K562 (cell line): ENCODE measurements at regions not wholly inside any gene's neighbourhood (a gene's known extent, or its start where the extent isn't known, plus 50 kb on each side); places are given as distances from the start of the nearest gene placed in this dataset.

Source experiments
- ATAC-seq: fragments of 200-7000 bp; cut with Tn5 transposase; 3 replicates; pipeline ENCODE4 v1.9.1; 2020; ENCODE audit warnings: moderate library complexity
- BruUV-seq: library from RNA; stranded (reverse); fragments of 400-500 nt; replicated peaks from 2 replicates; lab custom pipeline; 2021; lab: Mats Ljungman, UMichigan
- CTCF ChIA-PET: fragments of 300-600 bp; formaldehyde crosslinking; extraction: SDS; loops from one replicate; lab custom pipeline; 2021; ENCODE audit warnings: low intra/inter-chr PET ratio; lab: Yijun Ruan, JAX
- POLR2A ChIA-PET: fragments of 300-600, 350-650 bp; sonication (Branson Sonifier 250); formaldehyde crosslinking; extraction: SDS; loops from one replicate; lab custom pipeline; 2021; ENCODE audit warnings: antibody characterized with exemption, inconsistent platforms; lab: Yijun Ruan, JAX
- DNase-seq, 4 experiments: peaks; one replicate each; pipeline versions ENCODE4 v3.0.0 to v3.0.0-alpha.2; 2011 to 2018; ENCODE audit warnings: low spot score in 3 of 4, mixed read lengths in 3 of 4; ENCODE audit errors: extremely low read depth in 1 of 4
- FAIRE-seq: peaks from 2 replicates; lab custom pipeline; 2011; peaks lifted over from hg19 to GRCh38; lab: Jason Lieb, UNC
- H2AFZ ChIP-seq: 2 replicates; pipeline ENCODE4 v1.6.0; 2011; ENCODE audit warnings: low read depth, low read length, control low read depth, inconsistent platforms
- H3K27ac ChIP-seq: fragments of 200-600 bp; 3 replicates; pipeline ENCODE4 v1.8.0; 2011; ENCODE audit warnings: low read depth, mild to moderate bottlenecking, control low read depth, inconsistent platforms, low read length, moderate library complexity, mixed read lengths; ENCODE audit errors: extremely low read depth
- H3K27me3 ChIP-seq, 2 experiments: fragments of 300-600 bp in 1 of 2; 2 replicates in 1 of 2; 3 replicates in 1 of 2; pipeline versions ENCODE4 v1.6.0 to v1.8.0; 2011; ENCODE audit warnings: inconsistent platforms in 2 of 2, low read length in 2 of 2, mild to moderate bottlenecking in 1 of 2, mixed read lengths in 1 of 2, moderate library complexity in 1 of 2; ENCODE audit not compliant: control insufficient read depth in 2 of 2, insufficient read depth in 2 of 2
- H3K36me3 ChIP-seq: fragments of 300-600 bp; 3 replicates; pipeline ENCODE4 v1.8.0; 2011; ENCODE audit warnings: mild to moderate bottlenecking, low read length, inconsistent platforms; ENCODE audit not compliant: control insufficient read depth, insufficient read depth
- H3K4me1 ChIP-seq, 2 experiments: fragments of 200-600 bp in 1 of 2; replicated peaks in 1 of 2; 2 replicates in 1 of 2; 3 replicates in 1 of 2; pipeline versions ENCODE4 v1.5.1 to v1.8.0; 2011; ENCODE audit warnings: inconsistent platforms in 2 of 2, low read length in 2 of 2, mild to moderate bottlenecking in 1 of 2, mixed read lengths in 1 of 2, moderate library complexity in 1 of 2; ENCODE audit not compliant: control insufficient read depth in 2 of 2, insufficient read depth in 2 of 2
- H3K4me2 ChIP-seq: 2 replicates; pipeline ENCODE4 v1.6.1; 2011; ENCODE audit warnings: low read length, control low read depth, inconsistent platforms, mixed read lengths; ENCODE audit not compliant: insufficient read depth
- H3K4me3 ChIP-seq: fragments of 200-600 bp; sonication (generic), shearing (Covaris generic); 2 replicates; pipeline ENCODE4 v1.5.1; 2016; ENCODE audit warnings: control low read depth, inconsistent platforms
- H3K79me2 ChIP-seq: fragments of 200-600 bp; 3 replicates; pipeline ENCODE4 v1.8.0; 2011; ENCODE audit warnings: low read length, inconsistent platforms; ENCODE audit not compliant: control insufficient read depth, insufficient read depth
- H3K9ac ChIP-seq, 2 experiments: 2 replicates each; pipeline versions ENCODE4 v1.6.0 to v1.6.1; 2011; ENCODE audit warnings: low read depth in 2 of 2, low read length in 2 of 2, control low read depth in 1 of 2, inconsistent platforms in 1 of 2, mild to moderate bottlenecking in 1 of 2, mixed read lengths in 1 of 2; ENCODE audit not compliant: insufficient read depth in 1 of 2
- H3K9me1 ChIP-seq: one replicate; pipeline ENCODE4 v1.6.0; 2011; ENCODE audit warnings: inconsistent platforms, mild to moderate bottlenecking, low read length, moderate library complexity; ENCODE audit not compliant: control insufficient read depth, insufficient read depth
- H3K9me3 ChIP-seq: replicated peaks from 2 replicates; pipeline ENCODE4 v1.5.1; 2011; ENCODE audit warnings: low read depth, low read length, inconsistent platforms; ENCODE audit not compliant: control insufficient read depth, insufficient read depth
- H4K20me1 ChIP-seq: replicated peaks from 2 replicates; pipeline ENCODE4 v1.6.1; 2011; ENCODE audit warnings: low read length, inconsistent platforms, mixed read lengths; ENCODE audit not compliant: control insufficient read depth, insufficient read depth
- CEBPG ChIP-seq, 3 experiments: fragments of 200-800 bp in 1 of 3; sonication (Bioruptor generic) in 1 of 3; sonication (generic) in 1 of 3; formaldehyde crosslinking in 1 of 3; IDR thresholded peaks in 2 of 3; conservative IDR thresholded peaks in 1 of 3; 2 replicates each; pipeline versions ENCODE4 v1.6.1 to v1.8.0; 2016 to 2022; ENCODE audit warnings: missing compliant biosample characterization in 2 of 3, missing genetic modification characterization in 2 of 3, mild to moderate bottlenecking in 1 of 3, missing genetic modification reagents in 1 of 3
- EHMT2 ChIP-seq: fragments of 450-650 bp; IDR thresholded peaks from 2 replicates; pipeline ENCODE4 v1.6.1; 2018; ENCODE audit warnings: antibody characterized with exemption
- KHSRP ChIP-seq: fragments of 450-650 bp; IDR thresholded peaks from 2 replicates; pipeline ENCODE4 v1.6.1; 2017
- MAFF ChIP-seq: IDR thresholded peaks from 2 replicates; pipeline ENCODE4 v1.6.1; 2012; ENCODE audit warnings: low read length, improper control_type of control experiment
- MCM3 ChIP-seq: fragments of 450-650 bp; IDR thresholded peaks from 2 replicates; pipeline ENCODE4 v1.6.1; 2016
- MITF ChIP-seq: IDR thresholded peaks from 2 replicates; pipeline ENCODE4 v1.6.1; 2014; ENCODE audit warnings: antibody characterized with exemption
- NELFE ChIP-seq: IDR thresholded peaks from 2 replicates; pipeline ENCODE4 v1.6.1; 2011; ENCODE audit warnings: mild to moderate bottlenecking; ENCODE audit not compliant: insufficient read depth, insufficient read length
- NR0B1 ChIP-seq: fragments of 450-650 bp; IDR thresholded peaks from one replicate; pipeline ENCODE4 v1.6.1; 2018; ENCODE audit warnings: mild to moderate bottlenecking, moderate library complexity; ENCODE audit not compliant: partially characterized antibody
- RBM25 ChIP-seq: fragments of 200-400 bp; formaldehyde crosslinking; IDR thresholded peaks from 2 replicates; pipeline ENCODE4 v1.6.1; 2018; ENCODE audit warnings: low read length, low read depth, moderate library complexity; ENCODE audit not compliant: severe bottlenecking
- RUNX1 ChIP-seq: sonication (generic); IDR thresholded peaks from 2 replicates; pipeline ENCODE4 v1.6.1; 2016; ENCODE audit warnings: antibody characterized with exemption, low read depth
- TEAD2 ChIP-seq: fragments of 450-650 bp; IDR thresholded peaks from 2 replicates; pipeline ENCODE4 v1.6.1; 2016; ENCODE audit warnings: missing genetic modification characterization, control low read depth, missing compliant biosample characterization
- YBX1 ChIP-seq: fragments of 450-650 bp; IDR thresholded peaks from 2 replicates; pipeline ENCODE4 v1.7.1; 2016; ENCODE audit warnings: mild to moderate bottlenecking
- WGBS: fragments of 100-300 bp; shearing (Covaris generic); methylation state at CpG from one replicate; pipeline ENCODE4 v1.1.6; 2016; ENCODE audit warnings: low coverage, mixed read lengths; ENCODE audit not compliant: insufficient coverage; ENCODE audit errors: missing lambda C conversion rate; 5-methylcytosine and 5-hydroxymethylcytosine counted together
- in situ Hi-C: fragments of 300-500 bp; cut with MboI; formaldehyde crosslinking; loops from 4 replicates; pipeline ENCODE4 v1.15.0; 2018; ENCODE audit warnings: inconsistent platforms, mixed read lengths
- intact Hi-C: fragments of 100-400 bp; cut with micrococcal nuclease; formaldehyde crosslinking; loops from 2 replicates; pipeline ENCODE4 v1.14.2; 2022
- TF ChIP-seq, protein P1 (sequence below): fragments of 450-650 bp; conservative IDR thresholded peaks from 2 replicates; pipeline ENCODE4 v1.6.1; 2016; ENCODE audit warnings: missing genetic modification characterization, low read depth, mild to moderate bottlenecking, missing compliant biosample characterization, moderate library complexity

DNA sequence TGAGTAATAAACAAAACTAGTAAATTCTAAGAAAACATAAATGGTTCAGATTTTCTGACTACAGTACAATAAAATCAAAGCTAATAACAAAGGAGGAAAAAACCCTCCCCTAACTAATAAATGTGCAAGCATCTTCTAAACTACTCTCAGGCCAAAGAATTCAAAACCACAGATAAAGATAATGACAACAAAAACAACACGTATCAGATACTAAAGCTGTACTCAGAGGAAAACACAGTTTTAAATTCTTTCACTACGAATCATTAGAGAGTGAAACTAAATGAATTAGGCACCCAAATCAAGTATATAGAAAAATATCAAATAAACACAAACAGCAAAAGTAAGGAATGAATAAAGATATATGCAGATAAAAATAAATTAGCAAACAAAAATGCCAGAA lies 200.9 kb downstream of the TEX36 start:
- no TSS peak for BruUV-seq
- DNase-seq (no peak), ATAC-seq (no peak), FAIRE-seq (no peak)
- TF ChIP-seq MCM3 (no peak), YBX1 (no peak)
- TF ChIP-seq, protein P1, sequence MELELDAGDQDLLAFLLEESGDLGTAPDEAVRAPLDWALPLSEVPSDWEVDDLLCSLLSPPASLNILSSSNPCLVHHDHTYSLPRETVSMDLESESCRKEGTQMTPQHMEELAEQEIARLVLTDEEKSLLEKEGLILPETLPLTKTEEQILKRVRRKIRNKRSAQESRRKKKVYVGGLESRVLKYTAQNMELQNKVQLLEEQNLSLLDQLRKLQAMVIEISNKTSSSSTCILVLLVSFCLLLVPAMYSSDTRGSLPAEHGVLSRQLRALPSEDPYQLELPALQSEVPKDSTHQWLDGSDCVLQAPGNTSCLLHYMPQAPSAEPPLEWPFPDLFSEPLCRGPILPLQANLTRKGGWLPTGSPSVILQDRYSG (tag): no peak
- CTCF ChIA-PET: no interaction called here
- H3K9ac ChIP-seq: no peak overlapping the region
- no peaks in the 10 kb centered on the region for H3K36me3 ChIP-seq
- in situ Hi-C loops: no loop called here
- H4K20me1 ChIP-seq: no peaks in the 10 kb centered on the region
- H3K27me3 ChIP-seq: no peaks in the 10 kb centered on the region
- H3K4me1 ChIP-seq: no peaks in the 10 kb centered on the region
- 0% methylated on average over 2 of the region's 2 CpGs for WGBS
- no peaks in the 10 kb centered on the region for H3K9me3 ChIP-seq
- no peak overlapping the region for H2AFZ ChIP-seq
- POLR2A ChIA-PET: no interaction called here
- intact Hi-C loops: no loop called here
- no peaks in the 10 kb centered on the region for H3K79me2 ChIP-seq
- H3K4me3 ChIP-seq: no peak overlapping the region
- H3K4me2 ChIP-seq: no peak overlapping the region
- H3K27ac ChIP-seq: no peak overlapping the region
- H3K9me1 ChIP-seq: no peaks in the 10 kb centered on the region

GRCh38 chr10:125479059-125479458 lies 203.9 kb downstream of the TEX36 start:
- 2% methylated on average over 4 of the region's 4 CpGs for WGBS
- Histone ChIP-seq H3K27ac (no peak overlapping the region), H3K4me1 (no peaks in the 10 kb centered on the region), H2AFZ (no peak overlapping the region), H4K20me1 (no peaks in the 10 kb centered on the region), H3K27me3 (no peaks in the 10 kb centered on the region), H3K9me1 (no peaks in the 10 kb centered on the region), H3K79me2 (no peaks in the 10 kb centered on the region), H3K4me2 (no peak overlapping the region), H3K36me3 (no peaks in the 10 kb centered on the region), H3K4me3 (no peak overlapping the region), H3K9me3 (no peaks in the 10 kb centered on the region), H3K9ac (no peak overlapping the region)
- no peak for ATAC-seq
- FAIRE-seq: no peak
- intact Hi-C loops: no loop called here
- no TSS peak for BruUV-seq
- in situ Hi-C loops: no loop called here
- no peak for DNase-seq
- POLR2A ChIA-PET: interaction anchor here (0.6 kb wide), 1 partner anchor 1149 kb away, joined by 3 read pairs; no protein-coding TSS in a partner anchor
- CTCF ChIA-PET: no interaction called here
- no peak for TF ChIP-seq CEBPG (CRISPR knock-in tag; IDR thresholded peaks at IDR 0.05)
- no peak for TF ChIP-seq CEBPG (tag; conservative IDR thresholded peaks at IDR 0.05 in 1 of 2, IDR thresholded peaks at IDR 0.05 in 1 of 2)
- no peak for TF ChIP-seq TEAD2
- no peak for TF ChIP-seq NELFE
- TF ChIP-seq RUNX1: no peak
- no peak for TF ChIP-seq KHSRP
- no peak for TF ChIP-seq MAFF
- no peak for TF ChIP-seq RBM25
- TF ChIP-seq NR0B1: no peak
- no peak for TF ChIP-seq EHMT2
- TF ChIP-seq MITF: no peak
